Osteoblast (primary cell): ENCODE measurements at regions not wholly inside any gene's neighbourhood (a gene's known extent, or its start where the extent isn't known, plus 50 kb on each side); places are given as distances from the start of the nearest gene placed in this dataset.

Experiments used
- DNase-seq: peaks from one replicate; pipeline ENCODE4 v3.0.0; 2011; ENCODE audit warnings: low spot score, mixed read lengths; ENCODE audit not compliant: insufficient read length; ENCODE audit errors: missing footprints
- H2AFZ ChIP-seq: 2 replicates; pipeline ENCODE4 v1.6.0; 2011; ENCODE audit warnings: mild to moderate bottlenecking, low read length
- H3K27ac ChIP-seq: 2 replicates; pipeline ENCODE4 v1.5.1; 2011; ENCODE audit warnings: mild to moderate bottlenecking, low read depth, low read length, moderate library complexity
- H3K27me3 ChIP-seq: 2 replicates; pipeline ENCODE4 v1.6.0; 2012; ENCODE audit warnings: mild to moderate bottlenecking, control low read depth, inconsistent platforms, low read length, moderate library complexity; ENCODE audit not compliant: insufficient read depth
- H3K36me3 ChIP-seq: 2 replicates; pipeline ENCODE4 v1.5.1; 2011; ENCODE audit warnings: mild to moderate bottlenecking, low read length, control low read depth, moderate library complexity; ENCODE audit not compliant: insufficient read depth
- H3K4me1 ChIP-seq: 2 replicates; pipeline ENCODE4 v1.5.1; 2011; ENCODE audit warnings: mild to moderate bottlenecking, low read length, control low read depth, moderate library complexity; ENCODE audit not compliant: insufficient read depth
- H3K4me2 ChIP-seq: 2 replicates; pipeline ENCODE4 v1.6.0; 2011; ENCODE audit warnings: mild to moderate bottlenecking, low read length; ENCODE audit not compliant: insufficient read depth
- H3K4me3 ChIP-seq: fragments of 200-600 bp; sonication (generic); 3 replicates; pipeline ENCODE4 v1.5.1; 2012; ENCODE audit warnings: mild to moderate bottlenecking, low read length, inconsistent platforms; ENCODE audit not compliant: insufficient read depth
- H3K79me2 ChIP-seq: 2 replicates; pipeline ENCODE4 v1.6.0; 2012; ENCODE audit warnings: mild to moderate bottlenecking, low read length, control low read depth, inconsistent platforms; ENCODE audit not compliant: insufficient read depth
- H3K9me3 ChIP-seq: 2 replicates; pipeline ENCODE4 v1.5.1; 2011; ENCODE audit warnings: low read depth, low read length, control low read depth
- H4K20me1 ChIP-seq: 2 replicates; pipeline ENCODE4 v1.6.0; 2012; ENCODE audit warnings: mild to moderate bottlenecking, low read length, control low read depth; ENCODE audit not compliant: insufficient read depth
- CTCF ChIP-seq: IDR thresholded peaks from 2 replicates; pipeline ENCODE4 v1.5.1; 2011; ENCODE audit warnings: mild to moderate bottlenecking, low read depth, low read length, moderate library complexity; ENCODE audit errors: extremely low read depth

DNA sequence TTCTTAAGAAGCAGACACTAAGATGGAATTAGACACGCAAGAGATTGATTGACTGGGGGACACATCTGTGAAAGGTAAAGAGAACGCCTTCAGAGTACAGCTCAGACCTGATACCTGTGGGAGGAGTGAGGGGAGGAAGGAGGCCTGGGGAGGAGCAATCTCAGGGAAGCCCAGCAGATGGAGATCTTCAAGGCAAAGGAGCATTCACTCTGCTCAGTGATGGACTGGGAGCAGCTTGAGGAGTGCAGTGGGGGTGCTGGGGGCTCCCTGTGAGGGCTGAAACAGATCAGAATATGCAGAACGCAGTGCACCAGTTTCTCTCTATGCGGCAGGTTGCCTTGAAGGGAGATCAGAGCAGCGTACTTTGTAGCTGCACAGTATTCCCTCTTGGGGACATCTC lies 103.7 kb upstream of the ATP8B1 start:
- no peaks in the 10 kb centered on the region for H3K9me3 ChIP-seq
- no peaks in the 10 kb centered on the region for H4K20me1 ChIP-seq
- H3K36me3 ChIP-seq, result no peaks in the 10 kb centered on the region
- H2AFZ ChIP-seq, result no peak overlapping the region
- no peak for DNase-seq
- no peak overlapping the region for H3K4me2 ChIP-seq
- no peaks in the 10 kb centered on the region for H3K79me2 ChIP-seq
- peaks cover 13% of the 10 kb centered on the region for H3K4me1 ChIP-seq
- H3K27ac ChIP-seq, result no peak overlapping the region
- peak; percentile 44 for TF ChIP-seq CTCF
- peaks cover 5% of the 10 kb centered on the region for H3K27me3 ChIP-seq
- H3K4me3 ChIP-seq, result no peak overlapping the region

DNA sequence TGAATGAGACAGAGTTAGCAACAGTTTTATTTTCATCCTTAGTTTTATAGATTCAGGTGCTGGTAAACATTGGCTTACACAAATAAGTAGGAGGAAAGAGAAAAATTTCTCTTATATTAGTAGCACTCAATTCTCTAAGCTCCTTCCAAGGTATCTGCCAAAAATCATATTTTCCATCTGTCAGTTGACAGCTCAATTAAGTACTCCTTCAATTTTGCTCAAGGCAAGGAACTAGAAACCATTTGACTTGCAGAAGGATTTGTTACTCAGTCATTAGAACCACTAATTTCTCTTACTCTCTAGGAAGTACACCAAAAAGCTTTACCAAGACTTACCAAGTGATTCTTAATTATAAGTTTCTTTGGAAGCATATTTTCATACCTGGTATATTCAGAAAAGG lies 101.4 kb upstream of the ATP8B1 start:
- no peak for DNase-seq
- TF ChIP-seq CTCF, result no peak
- H3K9me3 ChIP-seq, result no peaks in the 10 kb centered on the region

GRCh38 chr18:57902721-57903120 lies 99.6 kb upstream of the ATP8B1 start:
- Histone ChIP-seq H3K9me3 (no peaks in the 10 kb centered on the region), H3K36me3 (no peaks in the 10 kb centered on the region), H3K27ac (no peak overlapping the region), H3K79me2 (no peaks in the 10 kb centered on the region), H2AFZ (no peak overlapping the region), H3K4me1 (peaks cover 16% of the 10 kb centered on the region), H3K4me3 (no peak overlapping the region), H4K20me1 (no peaks in the 10 kb centered on the region), H3K4me2 (no peak overlapping the region), H3K27me3 (peaks cover 5% of the 10 kb centered on the region)
- no peak for DNase-seq
- no peak for TF ChIP-seq CTCF

More for the DNA sequence above, 101.4 kb upstream of the ATP8B1 start:
- no peaks in the 10 kb centered on the region for H3K36me3 ChIP-seq
- no peaks in the 10 kb centered on the region for H4K20me1 ChIP-seq
- no peak overlapping the region for H3K27ac ChIP-seq
- peaks cover 3% of the 10 kb centered on the region for H3K4me1 ChIP-seq
- H3K4me2 ChIP-seq, result no peak overlapping the region
- H3K27me3 ChIP-seq, result peaks cover 5% of the 10 kb centered on the region
- no peak overlapping the region for H2AFZ ChIP-seq
- H3K4me3 ChIP-seq, result no peak overlapping the region
- H3K79me2 ChIP-seq, result no peaks in the 10 kb centered on the region

DNA sequence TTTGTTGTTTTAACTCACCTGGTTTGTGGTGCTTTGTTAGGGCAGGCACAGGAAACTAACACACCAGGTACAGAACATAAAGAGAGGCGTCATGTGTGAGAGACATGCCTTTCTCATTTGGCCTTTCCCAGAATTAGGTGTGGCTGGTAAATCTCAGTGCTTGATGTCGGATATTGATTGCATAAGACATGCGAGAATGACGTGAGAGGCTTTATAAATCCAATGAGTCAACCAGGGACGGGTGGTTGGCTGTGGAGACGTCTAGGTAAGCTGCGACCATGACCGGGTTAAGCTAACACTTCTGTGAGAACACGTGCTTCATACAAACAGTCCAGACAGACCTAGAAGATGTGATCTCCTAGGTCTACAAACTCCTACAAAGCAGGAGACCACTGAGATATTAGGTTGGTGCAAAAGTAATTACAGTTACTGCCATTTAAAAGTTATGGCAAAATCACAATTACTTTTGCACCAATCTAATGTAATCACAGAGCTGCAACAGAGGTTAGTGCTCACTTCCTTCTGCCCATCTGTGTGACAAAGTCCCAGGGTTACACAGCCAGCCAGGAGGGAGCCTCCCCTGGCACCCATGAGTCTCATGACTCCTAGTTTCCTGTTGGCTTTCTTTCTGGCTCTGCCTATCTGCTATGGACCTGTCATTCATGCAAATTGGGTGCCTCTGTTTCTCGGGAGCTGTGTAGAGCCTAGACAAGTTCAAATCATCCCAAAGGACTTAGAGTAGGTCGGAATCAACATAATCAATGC lies 98.9 kb upstream of the ATP8B1 start:
- Histone ChIP-seq H2AFZ (no peak overlapping the region), H3K4me1 (peaks cover 16% of the 10 kb centered on the region), H4K20me1 (no peaks in the 10 kb centered on the region), H3K4me2 (no peak overlapping the region), H3K36me3 (no peaks in the 10 kb centered on the region), H3K9me3 (no peaks in the 10 kb centered on the region), H3K27ac (no peak overlapping the region), H3K27me3 (peaks cover 5% of the 10 kb centered on the region), H3K79me2 (no peaks in the 10 kb centered on the region), H3K4me3 (no peak overlapping the region)
- TF ChIP-seq CTCF, result no peak
- peak; percentile 52 for DNase-seq
